ENCODE measurements at regions not wholly inside any gene's neighbourhood (a gene's known extent, or its start where the extent isn't known, plus 50 kb on each side); places are given as distances from the start of the nearest gene placed in this dataset.

DNA sequence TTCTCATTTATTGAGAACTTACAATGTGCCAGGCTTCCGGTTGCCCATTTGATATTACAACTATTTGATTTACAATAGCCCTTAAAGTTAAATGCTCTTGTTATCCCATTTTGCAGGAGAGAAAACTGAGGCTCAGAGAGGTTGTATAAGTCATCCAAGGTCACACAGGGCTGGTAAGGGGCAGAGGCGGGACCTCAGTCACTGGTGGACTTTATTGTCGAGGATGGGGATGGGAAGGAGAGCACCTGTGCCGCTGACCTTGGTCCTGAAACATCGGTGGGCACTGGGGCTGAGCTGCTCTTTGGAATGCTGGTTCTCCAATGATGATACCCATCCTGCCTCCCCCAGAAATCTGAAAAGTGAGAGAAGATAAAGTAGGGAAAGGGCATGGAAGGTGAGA lies 265.4 kb downstream of the MIAT start:
- TF ChIP-seq CTCF (IDR thresholded peaks at IDR 0.05; ENCODE audit: low read depth, low read length) (no peak), POLR2A (IDR thresholded peaks at IDR 0.05; ENCODE audit: extremely low read depth, insufficient read length) (no peak), MYC (IDR thresholded peaks at IDR 0.05; ENCODE audit: low read depth, low read length) (no peak)
- TF ChIP-seq, protein P1, sequence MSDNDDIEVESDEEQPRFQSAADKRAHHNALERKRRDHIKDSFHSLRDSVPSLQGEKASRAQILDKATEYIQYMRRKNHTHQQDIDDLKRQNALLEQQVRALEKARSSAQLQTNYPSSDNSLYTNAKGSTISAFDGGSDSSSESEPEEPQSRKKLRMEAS (IDR thresholded peaks at IDR 0.05; ENCODE audit: low read depth, low read length): no peak
- no peak for DNase-seq (ENCODE audit: low read depth)
- no peak overlapping the region for H3K4me3 ChIP-seq (ENCODE audit: low read depth, low read length)

DNA sequence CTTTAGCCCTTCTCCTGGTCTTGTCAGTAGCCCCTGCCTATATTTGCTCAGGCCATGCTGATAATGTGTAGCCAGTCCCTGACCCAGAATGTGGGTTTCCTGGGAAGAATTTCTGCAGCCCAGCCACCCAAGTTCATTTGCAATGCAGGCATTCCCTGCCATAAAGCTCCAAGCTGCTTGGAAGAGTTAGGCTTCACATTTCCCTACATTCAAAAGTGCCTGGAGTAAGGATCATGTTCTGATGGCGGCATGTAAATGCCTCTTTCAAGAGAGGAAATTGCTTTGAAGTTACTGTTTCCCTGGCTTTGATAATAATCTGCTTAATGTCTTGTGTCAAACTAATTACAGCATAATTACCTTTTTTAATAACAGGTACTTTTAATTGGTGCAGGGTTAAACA lies 266.1 kb downstream of the MIAT start:
- no peak overlapping the region for H3K4me3 ChIP-seq (ENCODE audit: low read depth, low read length)
- DNase-seq (ENCODE audit: low read depth): no peak
- TF ChIP-seq, protein P1 (IDR thresholded peaks at IDR 0.05; ENCODE audit: low read depth, low read length): no peak
- TF ChIP-seq CTCF (IDR thresholded peaks at IDR 0.05; ENCODE audit: low read depth, low read length): no peak
- TF ChIP-seq POLR2A (IDR thresholded peaks at IDR 0.05; ENCODE audit: extremely low read depth, insufficient read length): no peak
- no peak for TF ChIP-seq MYC (IDR thresholded peaks at IDR 0.05; ENCODE audit: low read depth, low read length)

- TF ChIP-seq CTCF (IDR thresholded peaks at IDR 0.05; ENCODE audit: low read depth, low read length): no peak
- no peak for TF ChIP-seq MYC (IDR thresholded peaks at IDR 0.05; ENCODE audit: low read depth, low read length)
- TF ChIP-seq POLR2A (IDR thresholded peaks at IDR 0.05; ENCODE audit: extremely low read depth, insufficient read length): no peak
- TF ChIP-seq, protein P1 (IDR thresholded peaks at IDR 0.05; ENCODE audit: low read depth, low read length): no peak
These were observed 270.4 kb downstream of the MIAT start for GRCh38 chr22:26927821-26928220.

DNA sequence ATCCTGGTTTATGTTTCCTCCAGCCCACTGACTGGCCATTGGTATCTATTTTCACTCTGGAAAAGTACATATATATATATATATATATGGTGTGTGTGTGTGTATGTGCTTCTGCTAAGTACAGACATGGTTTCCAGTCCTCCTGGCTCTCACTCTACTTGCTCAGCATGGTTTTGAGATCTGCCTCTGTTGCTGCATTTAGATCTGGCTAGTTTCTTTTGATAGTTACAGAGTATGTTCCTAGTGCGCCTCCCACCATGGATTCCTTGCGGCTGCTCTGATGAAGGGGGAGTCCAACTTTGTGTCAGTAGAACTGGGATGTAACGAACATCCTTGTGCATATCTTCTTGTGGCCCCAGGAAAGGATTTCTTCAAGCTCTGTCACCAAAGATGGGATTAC lies 274.1 kb downstream of the MIAT start:
- TF ChIP-seq POLR2A (IDR thresholded peaks at IDR 0.05; ENCODE audit: extremely low read depth, insufficient read length) (no peak), CTCF (IDR thresholded peaks at IDR 0.05; ENCODE audit: low read depth, low read length) (no peak), MYC (IDR thresholded peaks at IDR 0.05; ENCODE audit: low read depth, low read length) (no peak)
- TF ChIP-seq, protein P1 (IDR thresholded peaks at IDR 0.05; ENCODE audit: low read depth, low read length): no peak
- H3K4me3 ChIP-seq (ENCODE audit: low read depth, low read length): no peak overlapping the region
- no peak for DNase-seq (ENCODE audit: low read depth)

More at GRCh38 chr22:26927821-26928220, 270.4 kb downstream of the MIAT start:
- DNase-seq (ENCODE audit: low read depth): no peak
- H3K4me3 ChIP-seq (ENCODE audit: low read depth, low read length): no peak overlapping the region

DNA sequence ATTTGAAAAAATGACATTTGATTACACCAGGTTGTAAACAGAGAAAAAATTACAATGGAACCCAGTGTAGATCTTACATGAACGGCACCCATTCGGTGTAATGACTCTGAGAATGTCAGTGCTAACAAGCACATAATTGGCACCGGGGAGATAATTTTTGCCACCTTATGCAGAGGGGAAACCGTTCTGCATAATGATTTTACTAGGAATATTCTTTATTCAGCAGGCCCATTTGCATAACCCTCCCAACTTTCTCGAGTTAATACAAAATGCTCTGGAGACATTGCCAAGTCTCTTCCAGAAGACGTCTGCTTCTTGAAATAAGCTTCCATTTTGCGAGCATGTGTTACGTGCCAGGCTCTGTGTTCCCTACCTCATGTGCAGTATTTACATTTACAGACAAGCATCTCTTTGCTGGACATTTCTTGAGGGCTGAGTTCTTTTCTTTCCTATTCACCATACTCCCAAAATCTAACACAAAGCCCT lies 275.8 kb downstream of the MIAT start:
- no peak overlapping the region for H3K4me3 ChIP-seq (ENCODE audit: low read depth, low read length)
- TF ChIP-seq POLR2A (IDR thresholded peaks at IDR 0.05; ENCODE audit: extremely low read depth, insufficient read length) (no peak), MYC (IDR thresholded peaks at IDR 0.05; ENCODE audit: low read depth, low read length) (no peak), CTCF (IDR thresholded peaks at IDR 0.05; ENCODE audit: low read depth, low read length) (no peak)
- TF ChIP-seq, protein P1 (IDR thresholded peaks at IDR 0.05; ENCODE audit: low read depth, low read length): no peak
- DNase-seq (ENCODE audit: low read depth): no peak

Data from NB4 (cell line).